ENCODE measurements at regions not wholly inside any gene's neighbourhood (a gene's known extent, or its start where the extent isn't known, plus 50 kb on each side); places are given as distances from the start of the nearest gene placed in this dataset.

- TF ChIP-seq, protein P1, sequence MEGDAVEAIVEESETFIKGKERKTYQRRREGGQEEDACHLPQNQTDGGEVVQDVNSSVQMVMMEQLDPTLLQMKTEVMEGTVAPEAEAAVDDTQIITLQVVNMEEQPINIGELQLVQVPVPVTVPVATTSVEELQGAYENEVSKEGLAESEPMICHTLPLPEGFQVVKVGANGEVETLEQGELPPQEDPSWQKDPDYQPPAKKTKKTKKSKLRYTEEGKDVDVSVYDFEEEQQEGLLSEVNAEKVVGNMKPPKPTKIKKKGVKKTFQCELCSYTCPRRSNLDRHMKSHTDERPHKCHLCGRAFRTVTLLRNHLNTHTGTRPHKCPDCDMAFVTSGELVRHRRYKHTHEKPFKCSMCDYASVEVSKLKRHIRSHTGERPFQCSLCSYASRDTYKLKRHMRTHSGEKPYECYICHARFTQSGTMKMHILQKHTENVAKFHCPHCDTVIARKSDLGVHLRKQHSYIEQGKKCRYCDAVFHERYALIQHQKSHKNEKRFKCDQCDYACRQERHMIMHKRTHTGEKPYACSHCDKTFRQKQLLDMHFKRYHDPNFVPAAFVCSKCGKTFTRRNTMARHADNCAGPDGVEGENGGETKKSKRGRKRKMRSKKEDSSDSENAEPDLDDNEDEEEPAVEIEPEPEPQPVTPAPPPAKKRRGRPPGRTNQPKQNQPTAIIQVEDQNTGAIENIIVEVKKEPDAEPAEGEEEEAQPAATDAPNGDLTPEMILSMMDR (IDR thresholded peaks at IDR 0.05; ENCODE audit: insufficient read depth, low read length, poor library complexity, severe bottlenecking) = no peak
- TF ChIP-seq EZH2phosphoT487 (conservative IDR thresholded peaks at IDR 0.05; ENCODE audit: low read length) = no peak
These were observed 78.1 kb downstream of the ARL4A start for GRCh38 chr7:12765431-12766100.

Data from SU-DHL-6 (cell line).